ENCODE measurements at regions not wholly inside any gene's neighbourhood (a gene's known extent, or its start where the extent isn't known, plus 50 kb on each side); places are given as distances from the start of the nearest gene placed in this dataset.

- TF ChIP-seq CTCF (IDR thresholded peaks at IDR 0.05; ENCODE audit: low read depth, low read length) (no peak), MAX (IDR thresholded peaks at IDR 0.05; ENCODE audit: low read depth, low read length) (no peak)
Observed at GRCh38 chr22:47593291-47593690, 830.8 kb downstream of the TBC1D22A start.

Measured in NB4 (cell line).